NB4 (cell line): ENCODE measurements at regions not wholly inside any gene's neighbourhood (a gene's known extent, or its start where the extent isn't known, plus 50 kb on each side); places are given as distances from the start of the nearest gene placed in this dataset.

Source experiments
- DNase-seq: peaks from one replicate; pipeline ENCODE4 v3.0.0; 2010; ENCODE audit warnings: low read depth
- H3K4me3 ChIP-seq: one replicate; pipeline ENCODE4 v1.5.1; 2011; ENCODE audit warnings: mild to moderate bottlenecking, low read depth, low read length, moderate library complexity
- MYC ChIP-seq: IDR thresholded peaks from 2 replicates; pipeline ENCODE4 v1.6.1; 2011; ENCODE audit warnings: low read depth, low read length
- POLR2A ChIP-seq: IDR thresholded peaks from 2 replicates; pipeline ENCODE4 v1.6.1; 2011; ENCODE audit warnings: mild to moderate bottlenecking; ENCODE audit not compliant: insufficient read length; ENCODE audit errors: extremely low read depth
- TF ChIP-seq, protein P1 (sequence below): IDR thresholded peaks from one replicate; pipeline ENCODE4 v1.5.1; 2012; ENCODE audit warnings: low read depth, low read length
- TF ChIP-seq, protein P2 (sequence below): IDR thresholded peaks from 2 replicates; pipeline ENCODE4 v1.6.1; 2011; ENCODE audit warnings: low read depth, low read length

DNA sequence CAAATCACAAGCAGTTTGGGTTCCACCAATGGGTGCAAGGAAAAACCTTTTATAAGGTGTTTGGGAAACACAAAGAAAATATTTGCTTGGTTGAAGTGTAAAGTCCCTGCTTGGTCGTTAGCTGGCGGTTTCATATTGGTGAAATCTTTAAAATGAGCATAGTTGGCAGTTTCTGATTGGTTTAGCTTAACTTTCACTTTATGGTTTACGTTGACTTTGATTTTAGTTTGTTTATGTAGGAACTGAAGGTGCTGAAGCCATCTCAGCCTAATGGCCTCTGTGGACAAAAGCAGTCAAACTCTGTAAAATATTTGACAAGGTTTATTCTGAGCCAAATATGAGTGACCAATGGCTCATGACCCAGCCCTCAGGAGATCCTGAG is 76.6 kb upstream of the PPM1J start:
- TF ChIP-seq, protein P1, sequence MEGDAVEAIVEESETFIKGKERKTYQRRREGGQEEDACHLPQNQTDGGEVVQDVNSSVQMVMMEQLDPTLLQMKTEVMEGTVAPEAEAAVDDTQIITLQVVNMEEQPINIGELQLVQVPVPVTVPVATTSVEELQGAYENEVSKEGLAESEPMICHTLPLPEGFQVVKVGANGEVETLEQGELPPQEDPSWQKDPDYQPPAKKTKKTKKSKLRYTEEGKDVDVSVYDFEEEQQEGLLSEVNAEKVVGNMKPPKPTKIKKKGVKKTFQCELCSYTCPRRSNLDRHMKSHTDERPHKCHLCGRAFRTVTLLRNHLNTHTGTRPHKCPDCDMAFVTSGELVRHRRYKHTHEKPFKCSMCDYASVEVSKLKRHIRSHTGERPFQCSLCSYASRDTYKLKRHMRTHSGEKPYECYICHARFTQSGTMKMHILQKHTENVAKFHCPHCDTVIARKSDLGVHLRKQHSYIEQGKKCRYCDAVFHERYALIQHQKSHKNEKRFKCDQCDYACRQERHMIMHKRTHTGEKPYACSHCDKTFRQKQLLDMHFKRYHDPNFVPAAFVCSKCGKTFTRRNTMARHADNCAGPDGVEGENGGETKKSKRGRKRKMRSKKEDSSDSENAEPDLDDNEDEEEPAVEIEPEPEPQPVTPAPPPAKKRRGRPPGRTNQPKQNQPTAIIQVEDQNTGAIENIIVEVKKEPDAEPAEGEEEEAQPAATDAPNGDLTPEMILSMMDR, result no peak
- TF ChIP-seq POLR2A, result no peak
- TF ChIP-seq, protein P2, sequence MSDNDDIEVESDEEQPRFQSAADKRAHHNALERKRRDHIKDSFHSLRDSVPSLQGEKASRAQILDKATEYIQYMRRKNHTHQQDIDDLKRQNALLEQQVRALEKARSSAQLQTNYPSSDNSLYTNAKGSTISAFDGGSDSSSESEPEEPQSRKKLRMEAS, result no peak
- TF ChIP-seq MYC, result no peak
- H3K4me3 ChIP-seq, result no peak overlapping the region
- no peak for DNase-seq

DNA sequence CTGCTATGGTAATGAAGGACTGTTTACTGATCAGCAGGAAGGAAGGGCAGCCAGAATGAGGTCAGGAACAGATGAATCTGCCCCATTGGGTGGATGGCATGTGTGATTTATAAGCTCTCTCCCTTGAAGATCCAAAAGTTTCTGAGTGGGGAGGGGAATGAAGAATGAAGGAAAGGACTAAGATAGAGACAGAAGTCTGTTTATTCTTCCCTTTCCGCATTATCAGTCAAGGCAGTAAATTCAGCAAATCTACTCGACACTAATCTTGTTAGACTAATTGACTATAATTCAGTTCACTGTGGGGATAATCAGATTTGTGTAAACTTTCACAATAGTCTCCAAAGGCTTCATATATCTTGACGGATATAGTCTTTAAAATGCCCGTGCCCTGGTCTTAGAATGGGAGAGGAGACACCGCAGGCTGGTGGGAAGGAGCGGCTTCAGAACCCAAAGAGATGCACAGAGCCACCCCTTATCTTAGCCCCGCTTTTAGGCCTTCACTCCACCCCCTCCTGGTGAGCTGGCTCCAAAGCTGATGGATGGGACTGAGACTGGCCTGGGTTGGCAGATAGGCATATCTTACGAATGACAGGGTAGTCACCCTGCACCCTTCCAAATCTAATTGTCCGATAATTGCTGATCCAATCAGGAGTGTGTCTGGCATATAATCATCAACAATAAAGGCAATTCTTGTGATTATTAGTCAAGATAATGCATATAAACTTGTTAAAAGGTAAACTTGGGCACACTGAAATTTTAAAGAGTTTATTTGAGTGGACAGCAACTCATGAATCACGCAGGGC is 76.0 kb upstream of the PPM1J start:
- DNase-seq, result no peak
- no peak for TF ChIP-seq POLR2A
- TF ChIP-seq, protein P2, result no peak
- no peak overlapping the region for H3K4me3 ChIP-seq

DNA sequence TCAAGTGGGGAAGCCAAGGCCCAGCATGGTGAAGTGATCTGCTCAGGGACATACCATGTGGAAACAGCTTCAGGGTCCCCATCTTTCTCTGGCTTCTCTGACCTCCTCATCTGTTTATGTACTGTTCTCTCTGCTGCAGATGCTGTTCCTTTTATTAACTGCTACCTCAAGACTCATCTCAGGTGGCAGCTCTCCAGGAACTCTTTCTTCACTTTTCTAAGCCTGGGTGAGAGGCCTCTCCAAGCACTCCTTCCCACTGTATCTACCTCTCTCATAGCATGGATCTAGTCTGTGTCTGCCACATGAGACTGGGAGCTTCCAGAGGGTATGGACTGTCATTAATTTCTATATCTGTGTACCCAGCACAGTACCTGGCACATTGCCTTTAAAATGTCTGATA is 73.4 kb upstream of the PPM1J start:
- DNase-seq, result no peak
- TF ChIP-seq, protein P1, result no peak
- no peak for TF ChIP-seq POLR2A
- TF ChIP-seq MYC, result no peak
- TF ChIP-seq, protein P2, result no peak
- H3K4me3 ChIP-seq, result no peak overlapping the region

DNA sequence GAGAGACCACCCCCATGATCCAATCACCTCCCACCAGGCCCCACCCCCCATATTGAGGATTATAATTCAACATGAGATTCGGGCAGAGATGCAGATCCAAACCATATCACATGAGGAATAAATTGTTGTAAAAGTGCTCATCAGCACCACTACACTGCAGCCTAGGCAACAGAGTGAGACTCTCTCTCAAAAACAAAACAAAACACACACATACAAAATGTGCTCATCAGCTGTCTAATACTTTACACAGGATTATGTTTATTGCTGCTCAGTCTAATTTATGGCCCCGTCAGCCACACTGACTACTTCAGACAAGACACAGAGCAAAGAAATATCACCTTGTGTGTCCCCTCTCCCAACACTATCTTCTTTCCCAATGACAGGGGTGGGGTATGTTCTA is 72.9 kb upstream of the PPM1J start:
- TF ChIP-seq, protein P2, result no peak
- TF ChIP-seq, protein P1, result no peak
- TF ChIP-seq MYC (no peak), POLR2A (no peak)
- no peak for DNase-seq
- H3K4me3 ChIP-seq, result no peak overlapping the region

DNA sequence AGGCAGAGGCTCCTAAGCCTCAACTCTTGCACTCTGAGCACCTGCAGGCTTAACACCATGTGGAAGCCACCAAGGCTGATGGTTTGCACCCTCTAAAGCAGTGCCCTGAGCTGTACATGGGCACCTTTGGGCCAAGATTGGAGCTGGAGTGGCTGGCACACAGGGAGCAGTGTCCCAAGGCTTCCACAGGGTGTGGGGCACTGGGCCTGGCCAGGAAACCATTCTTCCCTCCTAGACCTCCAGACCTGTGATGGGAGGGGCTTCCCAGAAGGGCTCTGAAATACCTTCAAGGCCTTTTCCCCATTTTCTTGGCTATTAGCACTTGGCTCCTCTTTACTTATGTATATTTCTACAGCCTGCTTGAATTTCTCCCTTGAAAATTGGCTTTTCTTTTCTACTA is 67.9 kb upstream of the PPM1J start:
- TF ChIP-seq MYC (no peak), POLR2A (no peak)
- TF ChIP-seq, protein P2, result no peak
- TF ChIP-seq, protein P1, result no peak
- DNase-seq, result no peak
- H3K4me3 ChIP-seq, result no peak overlapping the region

DNA sequence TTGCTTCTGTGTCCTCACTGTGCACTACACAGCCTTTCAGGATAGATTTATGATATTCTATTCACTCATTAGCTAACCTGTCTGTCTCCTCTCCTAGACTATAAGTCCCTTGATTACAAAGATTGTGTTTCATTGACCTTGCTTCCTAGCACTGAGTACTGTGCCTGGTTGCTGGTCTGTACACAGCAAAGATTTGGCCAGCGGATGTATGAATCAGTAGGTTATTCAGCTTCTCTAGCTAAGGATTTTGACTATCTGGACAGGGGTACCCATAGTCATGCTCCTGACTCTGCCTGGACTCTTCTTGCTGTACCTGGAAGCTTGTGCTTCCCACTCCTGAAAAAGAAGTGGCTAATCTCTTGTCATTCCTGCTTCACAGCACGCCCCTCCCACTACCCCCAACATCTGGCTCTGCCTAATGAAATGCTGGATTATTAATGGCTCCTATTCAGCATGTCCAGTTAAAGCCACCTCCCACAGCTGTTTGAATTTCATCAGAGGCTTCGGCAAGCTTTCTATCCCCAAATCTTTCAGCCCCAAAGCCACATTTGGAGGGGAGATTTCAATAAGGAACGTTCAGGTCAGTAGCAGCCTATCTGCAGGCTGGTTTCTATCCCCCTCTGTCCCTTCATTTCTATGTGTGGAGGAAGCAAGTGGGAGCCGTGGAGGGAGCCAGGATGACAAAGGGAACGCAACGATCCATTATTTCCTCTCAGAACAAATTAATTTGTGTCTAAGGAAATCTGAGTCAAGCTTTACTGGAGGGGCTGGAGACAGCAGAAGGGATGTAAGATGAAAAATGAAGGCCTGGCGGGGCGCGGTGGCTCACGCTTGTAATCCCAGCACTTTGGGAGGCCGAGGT is 64.8 kb upstream of the PPM1J start:
- no peak overlapping the region for H3K4me3 ChIP-seq
- no peak for DNase-seq
- TF ChIP-seq, protein P1, result no peak
- TF ChIP-seq, protein P2, result no peak
- TF ChIP-seq MYC (no peak), POLR2A (no peak)
